Omental fat pad (tissue), 3 donors: ENCODE measurements at regions not wholly inside any gene's neighbourhood (a gene's known extent, or its start where the extent isn't known, plus 50 kb on each side); places are given as distances from the start of the nearest gene placed in this dataset.

Source experiments
- ATAC-seq: fragments of 150-250 bp; one replicate; pipeline ENCODE4 v1.9.1; 2016; ENCODE audit warnings: mild to moderate bottlenecking, moderate library complexity; ENCODE audit not compliant: low FRiP score
- DNase-seq: peaks from one replicate; pipeline ENCODE4 v3.0.0-alpha.2; 2019; ENCODE audit warnings: low spot score
- TF ChIP-seq, protein P1 (sequence below), 3 donors: fragments of 450-650 bp; IDR thresholded peaks; one replicate each; pipeline ENCODE4 v1.5.1; 2016 to 2017; ENCODE audit warnings: antibody characterized with exemption in 3 of 3, mild to moderate bottlenecking in 3 of 3, moderate library complexity in 2 of 3

DNA sequence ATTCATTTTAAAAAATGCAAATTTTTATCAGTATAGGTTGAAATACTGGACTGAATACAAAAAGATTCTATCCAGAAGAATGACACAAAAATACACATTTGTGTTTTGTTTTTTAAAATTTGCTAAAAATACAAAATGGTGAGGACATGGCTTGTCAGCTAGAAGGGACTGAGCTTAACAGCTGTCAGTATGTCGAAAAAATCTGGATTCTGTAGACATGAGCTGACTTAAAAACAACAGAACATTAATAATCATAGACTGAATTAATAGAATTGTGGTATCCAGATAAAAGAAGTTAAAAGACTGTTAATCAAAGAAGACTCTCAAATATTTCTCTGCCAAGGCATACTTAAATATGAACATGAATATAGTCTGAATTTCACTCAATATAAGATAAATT is 244.9 kb upstream of the CBLB start:
- TF ChIP-seq, protein P1, sequence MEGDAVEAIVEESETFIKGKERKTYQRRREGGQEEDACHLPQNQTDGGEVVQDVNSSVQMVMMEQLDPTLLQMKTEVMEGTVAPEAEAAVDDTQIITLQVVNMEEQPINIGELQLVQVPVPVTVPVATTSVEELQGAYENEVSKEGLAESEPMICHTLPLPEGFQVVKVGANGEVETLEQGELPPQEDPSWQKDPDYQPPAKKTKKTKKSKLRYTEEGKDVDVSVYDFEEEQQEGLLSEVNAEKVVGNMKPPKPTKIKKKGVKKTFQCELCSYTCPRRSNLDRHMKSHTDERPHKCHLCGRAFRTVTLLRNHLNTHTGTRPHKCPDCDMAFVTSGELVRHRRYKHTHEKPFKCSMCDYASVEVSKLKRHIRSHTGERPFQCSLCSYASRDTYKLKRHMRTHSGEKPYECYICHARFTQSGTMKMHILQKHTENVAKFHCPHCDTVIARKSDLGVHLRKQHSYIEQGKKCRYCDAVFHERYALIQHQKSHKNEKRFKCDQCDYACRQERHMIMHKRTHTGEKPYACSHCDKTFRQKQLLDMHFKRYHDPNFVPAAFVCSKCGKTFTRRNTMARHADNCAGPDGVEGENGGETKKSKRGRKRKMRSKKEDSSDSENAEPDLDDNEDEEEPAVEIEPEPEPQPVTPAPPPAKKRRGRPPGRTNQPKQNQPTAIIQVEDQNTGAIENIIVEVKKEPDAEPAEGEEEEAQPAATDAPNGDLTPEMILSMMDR (IDR thresholded peaks at IDR 0.05), result no peak
- ATAC-seq (no peak), DNase-seq (no peak)

DNA sequence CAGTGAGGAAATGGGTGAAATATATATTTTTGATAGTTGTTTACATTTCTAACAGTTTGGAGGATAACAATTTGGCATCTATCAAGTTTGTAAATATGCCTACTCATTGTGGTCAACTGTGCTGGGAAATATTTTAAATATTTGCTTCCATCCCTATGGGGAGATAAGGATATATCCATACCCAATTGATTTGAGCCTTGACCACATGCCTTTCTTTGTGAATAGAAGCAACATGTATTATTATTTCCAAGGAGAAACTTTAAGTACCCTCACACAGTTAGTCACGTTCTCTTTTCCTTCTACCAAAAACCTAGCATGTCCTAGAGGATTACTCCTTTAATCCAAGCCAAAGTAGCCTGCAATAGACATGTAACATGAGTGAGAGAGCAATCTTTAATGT is 245.4 kb upstream of the CBLB start:
- ATAC-seq (no peak), DNase-seq (no peak)
- TF ChIP-seq, protein P1 (IDR thresholded peaks at IDR 0.05), result no peak

DNA sequence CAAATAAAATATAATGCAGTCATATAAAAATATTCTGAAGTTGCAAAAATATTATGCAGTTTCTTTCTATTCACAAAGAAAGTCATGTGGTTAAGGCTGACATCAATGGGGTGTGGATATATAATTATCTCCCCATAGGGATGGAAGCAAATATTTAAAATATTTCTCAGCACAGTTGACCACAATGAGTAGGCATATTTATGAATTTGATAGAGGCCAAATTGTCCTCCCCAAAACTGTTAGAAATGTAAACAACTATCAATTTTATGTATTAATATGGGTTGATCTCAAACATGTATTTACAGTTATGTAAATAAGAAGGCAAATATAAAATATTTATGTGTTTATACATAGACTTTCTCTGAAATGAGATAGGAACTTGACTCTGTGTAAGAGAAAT is 246.0 kb upstream of the CBLB start:
- TF ChIP-seq, protein P1 (IDR thresholded peaks at IDR 0.05), result no peak
- no peak for ATAC-seq
- DNase-seq, result no peak

DNA sequence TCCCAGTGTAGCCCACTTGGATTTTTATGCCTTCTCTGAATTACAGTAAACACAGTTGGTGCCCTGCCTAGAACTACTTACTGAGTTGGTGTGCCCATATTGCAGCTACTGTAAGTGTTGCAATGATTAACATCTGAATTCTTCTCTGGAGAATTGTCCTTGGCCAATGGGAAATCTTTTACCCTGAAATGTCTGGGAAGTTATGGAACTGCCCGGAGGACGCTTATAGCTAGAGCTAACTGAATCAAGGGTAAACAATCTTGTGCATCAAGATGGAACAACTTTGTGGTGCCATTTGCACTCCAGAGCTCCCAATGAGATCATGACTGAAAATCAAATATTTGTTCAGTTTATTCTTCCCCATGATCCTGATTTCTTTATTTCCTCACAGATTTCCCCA is 246.7 kb upstream of the CBLB start:
- TF ChIP-seq, protein P1 (IDR thresholded peaks at IDR 0.05), result no peak
- DNase-seq (no peak), ATAC-seq (no peak)

DNA sequence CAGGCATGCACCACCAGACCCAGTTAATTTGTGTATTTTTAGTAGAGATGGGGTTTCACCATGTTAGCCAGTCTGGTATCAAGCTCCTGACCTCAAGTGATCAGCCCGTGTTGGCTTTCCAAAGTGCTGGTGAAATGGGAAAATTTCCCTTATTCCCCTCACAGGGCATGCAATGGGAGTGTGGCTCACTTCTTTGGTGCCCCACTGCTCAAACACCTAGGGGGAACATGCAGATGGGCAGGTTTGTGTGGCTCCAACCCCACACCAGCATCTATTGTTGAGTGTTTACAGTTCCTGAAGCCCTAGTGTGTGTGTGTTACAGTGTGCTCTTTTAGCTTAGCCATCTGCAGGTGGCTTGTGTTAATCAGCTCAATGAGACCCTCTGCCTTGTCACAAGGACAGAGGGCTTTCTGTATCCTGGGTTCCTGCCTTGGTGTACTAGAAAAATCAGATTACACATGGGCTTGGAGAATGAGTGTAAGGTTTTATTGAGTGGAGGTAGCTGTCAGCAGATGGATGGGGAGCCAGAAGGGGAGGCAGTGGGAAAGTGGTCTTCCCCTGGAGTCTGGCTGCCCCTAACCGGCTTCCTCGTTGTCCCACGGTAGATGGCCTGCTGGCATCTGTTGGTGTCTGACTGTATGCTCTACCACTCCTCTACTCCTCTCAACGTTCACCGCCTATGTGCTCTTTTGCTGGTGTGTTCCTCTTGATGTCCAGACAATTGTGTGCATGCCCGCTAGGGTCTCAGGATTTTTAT is 248.1 kb upstream of the CBLB start:
- no peak for DNase-seq
- TF ChIP-seq, protein P1 (IDR thresholded peaks at IDR 0.05), result no peak
- no peak for ATAC-seq

DNA sequence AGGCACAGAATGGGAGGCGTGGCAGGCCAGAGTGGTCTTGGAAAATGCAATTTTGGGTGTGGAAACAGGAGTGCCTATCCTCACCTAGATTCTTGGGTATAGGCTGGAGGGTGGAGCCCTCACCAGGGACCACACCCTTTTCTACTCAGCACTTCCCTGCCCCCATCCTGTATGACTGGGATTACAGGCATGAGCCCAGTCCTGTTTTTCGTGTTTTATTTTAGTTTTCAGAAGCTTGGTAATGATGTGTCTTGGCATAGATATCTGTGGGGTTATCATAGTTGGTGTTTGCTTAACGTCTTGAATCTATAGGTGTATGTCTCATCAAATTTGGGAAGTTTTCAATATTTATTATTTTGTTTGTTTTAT is 248.7 kb upstream of the CBLB start:
- TF ChIP-seq, protein P1 (IDR thresholded peaks at IDR 0.05), result no peak
- DNase-seq (no peak), ATAC-seq (no peak)

DNA sequence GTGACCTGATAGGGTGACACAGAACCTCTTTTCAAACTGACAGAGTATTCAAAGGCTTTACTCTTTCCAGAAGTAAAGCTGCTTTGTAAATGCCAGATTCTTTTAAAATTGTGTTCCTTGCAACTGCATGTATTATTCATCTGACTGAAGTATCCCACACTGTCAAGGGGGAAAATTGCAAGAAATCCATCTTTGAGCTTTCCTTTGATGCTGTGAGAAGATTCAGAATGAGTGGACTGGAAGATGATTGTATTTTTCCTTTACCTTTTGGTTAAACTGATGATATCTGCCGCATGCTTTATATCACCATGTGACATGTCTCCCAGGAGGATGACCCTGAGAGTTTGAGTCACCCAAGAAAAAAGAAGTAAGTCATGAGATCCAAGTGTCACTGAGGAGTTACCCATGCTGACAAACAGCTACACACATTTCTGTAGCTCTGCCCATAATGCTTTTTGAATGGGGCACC is 250.8 kb upstream of the CBLB start:
- ATAC-seq (peak; percentile 65), DNase-seq (no peak)
- TF ChIP-seq, protein P1 (IDR thresholded peaks at IDR 0.05), result no peak
